GM11168 (cell line): ENCODE measurements at regions not wholly inside any gene's neighbourhood (a gene's known extent, or its start where the extent isn't known, plus 50 kb on each side); places are given as distances from the start of the nearest gene placed in this dataset.
"Not testable (repeated sequence)": the region's sequence is repeated elsewhere in the genome, so short reads cannot be mapped to it uniquely, and the experiment has no call there.

Source experiments
- in situ Hi-C: fragments of 300-500 bp; cut with MboI; formaldehyde crosslinking; loops from one replicate; pipeline ENCODE4 v1.12.0; 2022; ENCODE audit warnings: low sequenced_read_pairs; ENCODE audit not compliant: unreplicated experiment

- in situ Hi-C loops, result no loop called here
Measured at GRCh38 chr22:47547881-47548650, 785.6 kb downstream of the TBC1D22A start.

GRCh38 chr22:47547239-47547661 is 784.8 kb downstream of the TBC1D22A start:
- in situ Hi-C loops, result no loop called here

- in situ Hi-C loops, result no loop called here
Measured at GRCh38 chr22:47544696-47545095, 782.2 kb downstream of the TBC1D22A start.

- in situ Hi-C loops, result no loop called here
Measured at GRCh38 chr22:47543447-47543846, 781.0 kb downstream of the TBC1D22A start.

- in situ Hi-C loops, result no loop called here
Measured at GRCh38 chr22:47540011-47540410, 777.6 kb downstream of the TBC1D22A start.

GRCh38 chr22:47539374-47539773 is 776.9 kb downstream of the TBC1D22A start:
- in situ Hi-C loops, result no loop called here

- in situ Hi-C loops, result no loop called here
Measured at GRCh38 chr22:47535681-47536080, 773.2 kb downstream of the TBC1D22A start.

- in situ Hi-C loops, result no loop called here
Measured at GRCh38 chr22:47534804-47535410, 772.5 kb downstream of the TBC1D22A start.

GRCh38 chr22:47533961-47534803 is 771.7 kb downstream of the TBC1D22A start:
- in situ Hi-C loops, result no loop called here

- in situ Hi-C loops, result no loop called here
Measured at GRCh38 chr22:47517062-47517461, 754.6 kb downstream of the TBC1D22A start.

GRCh38 chr22:47515384-47516125 is 753.1 kb downstream of the TBC1D22A start:
- in situ Hi-C loops, result no loop called here

GRCh38 chr22:47512617-47513016 is 750.2 kb downstream of the TBC1D22A start:
- in situ Hi-C loops, result no loop called here

GRCh38 chr22:47504962-47505361 is 742.5 kb downstream of the TBC1D22A start:
- in situ Hi-C loops, result no loop called here

GRCh38 chr22:47498969-47499495 is 736.6 kb downstream of the TBC1D22A start:
- in situ Hi-C loops, result no loop called here

GRCh38 chr22:47497666-47498065 is 735.2 kb downstream of the TBC1D22A start:
- in situ Hi-C loops, result no loop called here

- in situ Hi-C loops, result no loop called here
Measured at GRCh38 chr22:47495110-47495509, 732.7 kb downstream of the TBC1D22A start.

- in situ Hi-C loops, result not testable (repeated sequence)
Measured at GRCh38 chr22:47488131-47488530, 725.7 kb downstream of the TBC1D22A start.

GRCh38 chr22:47486569-47487312 is 724.3 kb downstream of the TBC1D22A start:
- in situ Hi-C loops, result no loop called here

GRCh38 chr22:47484960-47485569 is 722.6 kb downstream of the TBC1D22A start:
- in situ Hi-C loops, result no loop called here
